ENCODE measurements at regions not wholly inside any gene's neighbourhood (a gene's known extent, or its start where the extent isn't known, plus 50 kb on each side); places are given as distances from the start of the nearest gene placed in this dataset.

DNA sequence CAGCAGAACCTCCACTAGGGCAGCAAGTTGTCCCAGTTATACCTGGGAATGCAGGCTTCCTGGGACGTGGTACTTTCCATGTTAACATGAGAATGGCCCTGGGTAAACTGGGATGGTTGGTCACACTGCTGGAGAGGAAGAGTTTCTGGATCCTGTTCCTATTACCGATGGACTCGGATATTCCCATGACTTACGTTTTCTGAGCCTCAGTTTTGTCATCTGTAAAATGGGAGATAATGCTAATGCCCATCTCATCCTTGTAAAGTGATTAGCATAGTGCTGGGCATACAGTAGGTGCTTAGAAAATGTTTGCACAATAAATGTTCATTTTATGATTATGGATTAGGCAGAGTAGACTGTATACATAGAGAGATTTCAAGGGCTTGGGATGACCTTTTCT lies 280.9 kb upstream of the EEF2KMT start:
- WGBS, 2 experiments (ENCODE audit: extremely low coverage in 2 of 2, insufficient read length in 1 of 2): 0% methylated on average over 1 of the region's 4 CpGs; no CpG with 5 or more reads in 1 of the 2 experiments
- H3K79me1 ChIP-seq (ENCODE audit: low read depth in 1 of 2, low read length in 2 of 2): no peaks in the 10 kb centered on the region
- no TSS peak for BruUV-seq (replicated peaks)

More for the DNA sequence above, 280.9 kb upstream of the EEF2KMT start:
- no peak overlapping the region for H3K4ac ChIP-seq (ENCODE audit: low read depth, low read length)
- intact Hi-C loops (cut with micrococcal nuclease): no loop called here
- no peak overlapping the region for H4K91ac ChIP-seq (ENCODE audit: insufficient read depth, low read depth, low read length)
- H2BK5ac ChIP-seq (ENCODE audit: low read depth, low read length, poor library complexity, severe bottlenecking): no peak overlapping the region
- no peak overlapping the region for H3K14ac ChIP-seq (replicated peaks; ENCODE audit: low read depth, low read length)
- POLR2A ChIA-PET (ENCODE audit: unreplicated experiment): no interaction called here
- H3K23ac ChIP-seq (ENCODE audit: low read depth, low read length): no peak overlapping the region
- no peaks in the 10 kb centered on the region for H4K20me1 ChIP-seq (ENCODE audit: insufficient read depth, low read length)
- H2BK120ac ChIP-seq (ENCODE audit: low read depth, low read length): no peak overlapping the region
- no peak overlapping the region for H2BK15ac ChIP-seq (ENCODE audit: low read depth, low read length)
- H3K9me3 ChIP-seq (ENCODE audit: control insufficient read depth, insufficient read depth, low read length): peaks cover 27% of the 10 kb centered on the region
- no peak overlapping the region for H4K5ac ChIP-seq (ENCODE audit: low read depth, low read length)
- TF ChIP-seq RAD21 (IDR thresholded peaks at IDR 0.05; ENCODE audit: low read length) (no peak), CHD1 (IDR thresholded peaks at IDR 0.05; ENCODE audit: low read depth, low read length) (no peak), MAZ (IDR thresholded peaks at IDR 0.05; ENCODE audit: borderline replicate concordance, low read depth, low read length) (no peak), CEBPB (IDR thresholded peaks at IDR 0.05; ENCODE audit: low read depth, low read length) (no peak), RCOR1 (IDR thresholded peaks at IDR 0.05; ENCODE audit: insufficient replicate concordance, low read length) (no peak), NFE2L2 (IDR thresholded peaks at IDR 0.05; ENCODE audit: low read depth, low read length) (no peak), MXI1 (IDR thresholded peaks at IDR 0.05; ENCODE audit: borderline replicate concordance, low read depth, low read length) (no peak), FOS (IDR thresholded peaks at IDR 0.05; ENCODE audit: low read depth, low read length) (no peak), MAFK (IDR thresholded peaks at IDR 0.05; ENCODE audit: low read depth, low read length) (no peak), BHLHE40 (IDR thresholded peaks at IDR 0.05; ENCODE audit: low read depth, low read length) (no peak)
- TF ChIP-seq, protein P1, sequence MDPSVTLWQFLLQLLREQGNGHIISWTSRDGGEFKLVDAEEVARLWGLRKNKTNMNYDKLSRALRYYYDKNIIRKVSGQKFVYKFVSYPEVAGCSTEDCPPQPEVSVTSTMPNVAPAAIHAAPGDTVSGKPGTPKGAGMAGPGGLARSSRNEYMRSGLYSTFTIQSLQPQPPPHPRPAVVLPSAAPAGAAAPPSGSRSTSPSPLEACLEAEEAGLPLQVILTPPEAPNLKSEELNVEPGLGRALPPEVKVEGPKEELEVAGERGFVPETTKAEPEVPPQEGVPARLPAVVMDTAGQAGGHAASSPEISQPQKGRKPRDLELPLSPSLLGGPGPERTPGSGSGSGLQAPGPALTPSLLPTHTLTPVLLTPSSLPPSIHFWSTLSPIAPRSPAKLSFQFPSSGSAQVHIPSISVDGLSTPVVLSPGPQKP (IDR thresholded peaks at IDR 0.05; ENCODE audit: borderline replicate concordance, low read depth, low read length): no peak
- TF ChIP-seq, protein P2, sequence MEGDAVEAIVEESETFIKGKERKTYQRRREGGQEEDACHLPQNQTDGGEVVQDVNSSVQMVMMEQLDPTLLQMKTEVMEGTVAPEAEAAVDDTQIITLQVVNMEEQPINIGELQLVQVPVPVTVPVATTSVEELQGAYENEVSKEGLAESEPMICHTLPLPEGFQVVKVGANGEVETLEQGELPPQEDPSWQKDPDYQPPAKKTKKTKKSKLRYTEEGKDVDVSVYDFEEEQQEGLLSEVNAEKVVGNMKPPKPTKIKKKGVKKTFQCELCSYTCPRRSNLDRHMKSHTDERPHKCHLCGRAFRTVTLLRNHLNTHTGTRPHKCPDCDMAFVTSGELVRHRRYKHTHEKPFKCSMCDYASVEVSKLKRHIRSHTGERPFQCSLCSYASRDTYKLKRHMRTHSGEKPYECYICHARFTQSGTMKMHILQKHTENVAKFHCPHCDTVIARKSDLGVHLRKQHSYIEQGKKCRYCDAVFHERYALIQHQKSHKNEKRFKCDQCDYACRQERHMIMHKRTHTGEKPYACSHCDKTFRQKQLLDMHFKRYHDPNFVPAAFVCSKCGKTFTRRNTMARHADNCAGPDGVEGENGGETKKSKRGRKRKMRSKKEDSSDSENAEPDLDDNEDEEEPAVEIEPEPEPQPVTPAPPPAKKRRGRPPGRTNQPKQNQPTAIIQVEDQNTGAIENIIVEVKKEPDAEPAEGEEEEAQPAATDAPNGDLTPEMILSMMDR (conservative IDR thresholded peaks at IDR 0.05; ENCODE audit: low read depth, low read length): no peak
- TF ChIP-seq, protein P3, sequence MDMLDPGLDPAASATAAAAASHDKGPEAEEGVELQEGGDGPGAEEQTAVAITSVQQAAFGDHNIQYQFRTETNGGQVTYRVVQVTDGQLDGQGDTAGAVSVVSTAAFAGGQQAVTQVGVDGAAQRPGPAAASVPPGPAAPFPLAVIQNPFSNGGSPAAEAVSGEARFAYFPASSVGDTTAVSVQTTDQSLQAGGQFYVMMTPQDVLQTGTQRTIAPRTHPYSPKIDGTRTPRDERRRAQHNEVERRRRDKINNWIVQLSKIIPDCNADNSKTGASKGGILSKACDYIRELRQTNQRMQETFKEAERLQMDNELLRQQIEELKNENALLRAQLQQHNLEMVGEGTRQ (IDR thresholded peaks at IDR 0.05; ENCODE audit: low read depth, low read length): no peak
- H2AK9ac ChIP-seq (replicated peaks; ENCODE audit: low read depth, low read length, poor library complexity): no peak overlapping the region
- no peak overlapping the region for H2AK5ac ChIP-seq (ENCODE audit: low read depth, low read length)
- in situ Hi-C loops (cut with MboI; ENCODE audit: low sequenced_read_pairs): no loop called here
- no peak overlapping the region for H3K27ac ChIP-seq (ENCODE audit: insufficient read depth, low read length)
- H3K27me3 ChIP-seq (ENCODE audit: control insufficient read depth, insufficient read depth, low read length): no peaks in the 10 kb centered on the region
- H3K56ac ChIP-seq (ENCODE audit: extremely low read depth, insufficient read depth, low read length): no peak overlapping the region
- no peak overlapping the region for H3K9ac ChIP-seq (ENCODE audit: low read depth, low read length)
- H3K4me2 ChIP-seq (ENCODE audit: low read depth, low read length): no peak overlapping the region
- dilution Hi-C loops (cut with HindIII; ENCODE audit: low sequenced_read_pairs, unreplicated experiment): no loop called here
- H4K8ac ChIP-seq (ENCODE audit: low read depth in 2 of 2, low read length in 2 of 2): no peak overlapping the region
- no peak overlapping the region for H2BK20ac ChIP-seq (ENCODE audit: low read depth, low read length)
- no peaks in the 10 kb centered on the region for H3K4me1 ChIP-seq (ENCODE audit: control insufficient read depth, insufficient read depth, low read length)
- H3K4me3 ChIP-seq (ENCODE audit: insufficient read depth, low read depth, low read length): no peak overlapping the region
- H3K36me3 ChIP-seq (ENCODE audit: control insufficient read depth, insufficient read depth, low read length): no peaks in the 10 kb centered on the region
- no peak for ATAC-seq (ENCODE audit: low read depth)
- no peak overlapping the region for H3K18ac ChIP-seq (ENCODE audit: low read depth, low read length)
- no peaks in the 10 kb centered on the region for H3K9me1 ChIP-seq (ENCODE audit: insufficient read depth, low read length)
- H2AFZ ChIP-seq (replicated peaks; ENCODE audit: low read length, poor library complexity): no peak overlapping the region
- CTCF ChIA-PET: no interaction called here
- DNase-seq: no peak
